NCI-H345 treated with DMSO at 0.1 percent for 48 hours (cell line): ENCODE measurements at regions not wholly inside any gene's neighbourhood (a gene's known extent, or its start where the extent isn't known, plus 50 kb on each side); places are given as distances from the start of the nearest gene placed in this dataset.
"Not testable (repeated sequence)": the region's sequence is repeated elsewhere in the genome, so short reads cannot be mapped to it uniquely, and the experiment has no call there.

ENCODE experiments used
- DNase-seq: peaks from one replicate; lab custom pipeline; 2025; ENCODE audit not compliant: unreplicated experiment; lab: John Stamatoyannopoulos, UW

- no peak for DNase-seq
These were observed 536.9 kb downstream of the RAPGEF2 start for GRCh38 chr4:159639671-159640323.

DNA sequence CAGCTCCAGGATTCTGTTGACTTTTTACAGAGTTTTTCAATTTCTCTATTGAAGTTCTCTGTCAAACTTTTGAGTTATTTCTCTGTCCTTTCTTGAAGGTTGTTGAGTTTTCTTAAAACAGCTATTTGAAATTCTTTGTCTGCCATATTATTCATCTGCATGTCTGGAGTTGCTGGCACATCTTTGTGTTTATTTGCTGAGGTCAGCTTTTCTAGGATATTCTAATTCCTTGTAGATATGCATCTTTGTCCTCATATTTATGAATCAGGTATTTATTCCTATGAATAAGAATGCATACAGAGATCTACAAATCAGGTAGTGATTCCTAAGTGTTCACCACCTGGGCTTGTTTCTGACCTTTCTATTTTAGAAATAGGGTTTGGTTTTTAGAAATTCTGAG is 546.4 kb downstream of the RAPGEF2 start:
- no peak for DNase-seq

DNA sequence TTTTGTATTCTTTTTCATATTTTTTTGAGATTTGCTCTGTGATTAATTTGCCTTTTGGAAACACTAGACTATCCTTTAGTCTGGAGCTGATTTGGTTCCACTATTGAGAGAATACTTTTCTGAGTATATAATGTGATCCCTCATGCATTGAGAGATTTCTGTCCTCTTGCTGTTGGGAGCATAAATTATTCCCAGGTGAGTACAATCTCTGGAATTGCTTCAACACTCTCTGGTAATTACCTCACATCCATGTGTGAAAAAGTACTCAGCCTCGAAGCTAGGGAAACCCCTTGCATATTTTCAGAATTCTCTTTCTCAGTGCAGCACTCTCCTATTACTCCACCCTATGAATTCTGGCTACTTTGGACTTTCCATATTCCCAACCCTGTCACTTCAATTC is 550.0 kb downstream of the RAPGEF2 start:
- DNase-seq = no peak

DNA sequence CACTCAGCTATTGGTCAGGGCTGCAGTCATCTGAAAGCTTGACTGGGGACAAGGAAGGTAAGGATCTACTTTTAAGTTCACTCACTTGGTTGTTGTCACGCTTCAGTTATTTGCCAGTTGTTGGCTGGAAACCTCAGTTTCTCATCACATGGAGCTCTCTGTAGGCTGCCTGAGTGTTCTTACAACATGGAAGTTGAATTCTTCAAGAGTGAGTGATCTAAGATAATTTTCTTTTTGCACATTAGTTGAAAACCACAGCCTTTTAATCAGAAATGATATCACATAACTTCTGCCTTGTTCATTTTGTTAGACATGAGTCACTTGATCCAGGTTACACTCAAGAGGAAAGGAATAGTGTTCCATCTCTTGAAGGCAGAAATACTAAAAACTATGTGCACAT is 552.7 kb downstream of the RAPGEF2 start:
- DNase-seq = no peak

DNA sequence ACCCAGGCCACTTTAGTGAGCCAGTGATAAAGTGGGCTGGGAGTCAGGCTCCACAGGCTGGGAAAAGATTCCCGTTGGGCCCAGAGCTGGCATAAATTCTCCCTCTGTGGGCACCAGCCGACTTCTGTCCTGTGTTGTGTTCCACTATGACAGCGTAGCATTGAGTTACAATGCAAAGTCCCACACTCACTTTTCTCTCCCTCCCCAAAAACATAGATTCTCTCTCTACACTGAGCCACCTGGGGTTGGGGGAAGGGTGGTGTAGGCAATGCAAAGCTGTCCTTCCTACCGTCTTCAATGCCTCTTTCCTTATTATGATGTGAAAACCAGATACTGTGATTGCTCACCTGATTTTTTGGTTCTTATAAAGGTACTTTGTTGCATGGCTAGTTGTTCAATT is 566.2 kb downstream of the RAPGEF2 start:
- no peak for DNase-seq

GRCh38 chr4:159673221-159673620 is 570.3 kb downstream of the RAPGEF2 start:
- no peak for DNase-seq

DNA sequence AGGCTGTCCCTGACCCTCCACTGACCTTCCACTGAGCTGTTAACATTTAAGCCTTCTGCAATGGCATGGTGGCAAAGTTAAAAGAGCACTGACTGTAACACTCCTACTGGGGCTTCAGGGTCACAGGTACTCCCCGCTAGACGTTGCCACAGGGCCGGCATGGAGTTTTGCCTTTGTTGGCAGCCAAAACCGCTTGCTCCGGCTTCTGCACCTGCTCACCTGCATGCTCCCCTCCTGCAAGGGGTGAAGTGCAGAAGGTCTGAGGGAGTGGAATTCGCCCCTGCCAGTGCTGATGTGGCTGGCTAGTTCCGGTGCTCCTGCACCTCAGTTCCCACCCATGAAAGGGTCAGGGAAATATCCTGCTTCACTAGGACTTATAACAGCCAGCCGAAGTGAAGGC is 571.4 kb downstream of the RAPGEF2 start:
- no peak for DNase-seq

- no peak for DNase-seq
These were observed 574.6 kb downstream of the RAPGEF2 start for GRCh38 chr4:159677521-159677920.

- DNase-seq = no peak
These were observed 580.1 kb downstream of the RAPGEF2 start for GRCh38 chr4:159682996-159683395.

- no peak for DNase-seq
These were observed 581.2 kb downstream of the RAPGEF2 start for GRCh38 chr4:159684061-159684460.

DNA sequence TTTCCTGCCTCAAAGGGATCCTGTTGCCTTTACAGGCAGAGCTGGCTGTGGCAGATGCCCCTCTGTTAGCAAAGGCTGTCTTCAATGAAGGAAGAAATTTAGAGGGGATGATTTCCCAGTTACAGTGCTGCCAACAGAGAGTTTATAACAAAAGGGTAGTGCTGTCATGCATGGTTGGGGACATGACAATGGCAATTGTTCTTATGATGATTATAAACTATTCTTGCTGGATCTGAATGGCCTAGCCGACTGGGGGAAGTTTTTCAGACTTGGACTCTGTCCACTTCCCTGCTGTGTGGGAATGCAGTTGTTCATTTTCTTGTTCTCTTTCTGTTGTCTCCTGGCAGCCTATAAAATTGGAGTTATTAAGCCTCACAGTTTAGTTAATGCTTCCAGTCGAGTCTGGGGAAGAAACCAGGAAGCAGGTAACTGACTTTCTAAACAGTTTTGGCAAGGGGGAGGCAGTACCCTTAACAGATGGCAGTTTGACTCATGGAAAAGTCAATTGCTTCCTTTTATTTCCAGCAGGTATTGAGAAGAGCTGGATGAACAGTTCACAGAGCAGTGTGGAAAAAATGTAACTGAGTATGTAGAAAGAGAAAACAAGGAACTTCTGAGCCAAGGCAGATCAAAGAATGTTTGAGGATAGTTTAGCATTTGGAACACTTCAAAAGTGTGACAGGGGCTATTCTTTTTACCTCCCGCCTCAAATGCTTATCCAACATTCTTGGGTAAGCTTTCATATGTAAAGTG is 582.6 kb downstream of the RAPGEF2 start:
- DNase-seq = no peak

DNA sequence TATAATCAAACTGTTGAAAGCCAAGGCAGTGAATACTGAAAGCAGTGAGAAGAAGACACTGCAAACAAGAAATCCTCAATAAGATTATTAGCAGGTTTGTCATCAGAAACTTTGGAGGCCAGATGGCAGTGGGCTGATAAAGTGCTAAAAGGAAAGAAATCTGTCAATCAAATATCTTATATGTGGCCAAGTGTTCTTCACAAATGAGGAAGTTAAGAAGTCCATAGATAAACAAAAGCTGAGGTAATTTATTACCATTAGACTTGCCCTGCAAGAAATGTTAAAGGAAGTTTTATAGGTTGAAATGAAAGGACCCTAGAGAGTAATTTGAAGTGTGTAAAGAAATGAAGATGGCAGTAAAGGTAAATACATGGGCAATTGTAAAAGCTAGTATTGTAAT is 586.6 kb downstream of the RAPGEF2 start:
- no peak for DNase-seq

- DNase-seq = no peak
These were observed 594.7 kb downstream of the RAPGEF2 start for GRCh38 chr4:159697322-159698283.

DNA sequence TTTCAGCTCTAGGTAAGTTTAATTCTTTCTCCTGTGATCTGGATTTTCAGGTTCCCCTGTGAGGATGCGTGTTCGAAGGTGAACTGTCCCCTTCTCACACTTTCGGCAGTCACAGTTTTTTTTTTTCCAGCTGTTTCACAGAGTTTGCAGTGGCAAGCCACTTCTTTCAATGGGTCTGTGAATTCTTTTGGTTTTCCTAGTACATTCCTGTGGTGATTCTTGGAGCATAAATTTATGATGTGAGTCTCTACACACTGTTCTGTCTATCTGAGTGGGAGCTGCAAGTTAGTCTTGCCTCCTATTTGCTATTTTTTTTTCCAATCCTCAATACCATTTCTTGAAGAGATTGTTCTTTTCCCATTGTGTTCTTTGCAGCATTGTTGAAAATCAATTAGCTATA is 595.5 kb downstream of the RAPGEF2 start:
- DNase-seq = no peak

- no peak for DNase-seq
These were observed 599.3 kb downstream of the RAPGEF2 start for GRCh38 chr4:159702200-159702599.

GRCh38 chr4:159705334-159705733 is 602.5 kb downstream of the RAPGEF2 start:
- DNase-seq = no peak

- no peak for DNase-seq
These were observed 603.8 kb downstream of the RAPGEF2 start for GRCh38 chr4:159706704-159707103.

GRCh38 chr4:159715180-159715579 is 612.3 kb downstream of the RAPGEF2 start:
- DNase-seq = not testable (repeated sequence)

- DNase-seq = no peak
These were observed 616.7 kb downstream of the RAPGEF2 start for GRCh38 chr4:159719531-159719930.

GRCh38 chr4:159722052-159722451 is 619.2 kb downstream of the RAPGEF2 start:
- no peak for DNase-seq

GRCh38 chr4:159722918-159723317 is 620.0 kb downstream of the RAPGEF2 start:
- DNase-seq = no peak
